ENCODE measurements at regions not wholly inside any gene's neighbourhood (a gene's known extent, or its start where the extent isn't known, plus 50 kb on each side); places are given as distances from the start of the nearest gene placed in this dataset.

DNA sequence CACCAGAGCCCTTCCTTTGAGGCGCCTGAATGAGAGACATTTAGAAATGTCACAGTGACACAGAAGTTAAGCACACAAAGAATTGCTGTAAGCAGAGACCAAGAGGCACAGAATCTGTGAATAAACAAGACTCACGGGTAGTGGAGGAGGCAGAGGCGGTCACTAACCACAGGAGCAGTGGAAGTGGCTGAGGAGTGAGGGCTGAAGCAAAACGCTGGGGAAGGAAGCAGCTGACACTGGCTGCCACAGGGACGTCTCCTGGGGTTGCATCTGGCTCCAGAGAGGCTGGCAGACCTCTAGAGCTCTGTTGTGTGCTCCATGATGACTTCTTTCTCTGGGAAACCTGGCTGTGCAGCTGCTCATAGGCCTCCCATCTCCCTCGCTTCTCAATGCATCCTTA is 65.0 kb upstream of the SLC2A12 start:
- DNase-seq: no peak

- DNase-seq: peak; percentile 43
These were observed 63.3 kb upstream of the SLC2A12 start for GRCh38 chr6:134115715-134116074.

GRCh38 chr6:134114918-134115714 is 62.7 kb upstream of the SLC2A12 start:
- no peak for DNase-seq

GRCh38 chr6:134114489-134114888 is 62.1 kb upstream of the SLC2A12 start:
- DNase-seq: no peak

- no peak for DNase-seq
These were observed 59.3 kb upstream of the SLC2A12 start for GRCh38 chr6:134111726-134112125.

DNA sequence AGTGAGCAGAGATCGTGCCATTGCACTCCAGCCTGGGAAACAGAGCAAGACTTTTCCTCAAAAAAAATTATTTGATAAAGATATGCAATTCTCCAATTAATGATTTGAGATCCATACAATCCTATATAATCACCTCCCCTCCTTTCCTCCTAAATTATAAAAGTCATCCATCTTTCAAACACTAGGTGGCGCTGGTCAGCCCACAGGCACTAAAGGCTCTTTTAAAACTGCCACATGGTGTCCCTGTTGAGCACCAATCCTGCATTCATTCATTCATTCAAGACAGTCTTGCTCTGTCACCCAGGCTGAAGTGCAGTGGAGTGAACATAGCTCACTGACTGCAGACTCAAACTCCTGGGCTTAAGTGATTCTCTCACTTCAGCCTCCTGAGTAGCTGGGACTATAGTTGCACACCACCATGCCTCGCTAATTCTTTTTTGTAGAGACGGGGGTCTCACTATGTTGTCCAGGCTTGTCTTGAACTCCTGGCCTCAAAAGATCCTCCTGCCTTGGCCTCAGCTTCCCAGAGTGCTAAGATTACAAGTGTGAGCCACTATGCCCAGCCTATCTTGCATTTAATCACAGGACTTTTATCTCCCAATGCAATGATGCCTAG is 58.7 kb upstream of the SLC2A12 start:
- DNase-seq: peak; percentile 15

GRCh38 chr6:134106702-134107101 is 54.3 kb upstream of the SLC2A12 start:
- DNase-seq: no peak

GRCh38 chr6:134105940-134106339 is 53.5 kb upstream of the SLC2A12 start:
- no peak for DNase-seq

DNA sequence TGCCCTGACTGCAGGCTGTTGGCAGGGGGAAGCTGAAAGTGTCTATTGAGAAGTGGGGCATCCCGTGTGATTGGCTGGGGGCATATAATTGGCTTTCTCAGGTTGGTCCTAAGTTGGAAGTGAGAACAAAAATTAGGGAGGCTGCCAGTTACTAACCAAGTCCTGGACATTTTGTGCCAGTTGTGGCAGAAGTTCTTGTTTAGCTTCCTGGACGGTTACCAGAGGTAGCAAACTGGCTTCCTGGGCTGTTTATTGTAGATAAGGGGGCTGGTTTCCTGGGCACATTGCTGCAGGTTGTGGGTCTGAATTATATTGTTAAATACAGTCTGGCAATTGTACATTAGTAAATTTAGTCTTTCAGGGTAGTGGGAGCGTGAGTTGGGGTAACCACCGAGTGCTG is 50.6 kb upstream of the SLC2A12 start:
- DNase-seq: no peak
